Head of caudate nucleus (tissue), 42 donors: ENCODE measurements at regions not wholly inside any gene's neighbourhood (a gene's known extent, or its start where the extent isn't known, plus 50 kb on each side); places are given as distances from the start of the nearest gene placed in this dataset.
A peak's percentile ranks its signal among the peaks of the same experiment; 100 is the strongest.

Experiments
- DNase-seq, 42 donors: peaks; one replicate each; pipeline versions ENCODE4 v3.0.0 to v3.0.0-alpha.2; 2020 to 2021; ENCODE audit warnings: mixed read lengths in 7 of 42
- intact Hi-C: fragments of 100-400 bp; cut with DNase I; formaldehyde crosslinking; loops from one replicate; pipeline ENCODE4 v1.15.0; 2022

DNA sequence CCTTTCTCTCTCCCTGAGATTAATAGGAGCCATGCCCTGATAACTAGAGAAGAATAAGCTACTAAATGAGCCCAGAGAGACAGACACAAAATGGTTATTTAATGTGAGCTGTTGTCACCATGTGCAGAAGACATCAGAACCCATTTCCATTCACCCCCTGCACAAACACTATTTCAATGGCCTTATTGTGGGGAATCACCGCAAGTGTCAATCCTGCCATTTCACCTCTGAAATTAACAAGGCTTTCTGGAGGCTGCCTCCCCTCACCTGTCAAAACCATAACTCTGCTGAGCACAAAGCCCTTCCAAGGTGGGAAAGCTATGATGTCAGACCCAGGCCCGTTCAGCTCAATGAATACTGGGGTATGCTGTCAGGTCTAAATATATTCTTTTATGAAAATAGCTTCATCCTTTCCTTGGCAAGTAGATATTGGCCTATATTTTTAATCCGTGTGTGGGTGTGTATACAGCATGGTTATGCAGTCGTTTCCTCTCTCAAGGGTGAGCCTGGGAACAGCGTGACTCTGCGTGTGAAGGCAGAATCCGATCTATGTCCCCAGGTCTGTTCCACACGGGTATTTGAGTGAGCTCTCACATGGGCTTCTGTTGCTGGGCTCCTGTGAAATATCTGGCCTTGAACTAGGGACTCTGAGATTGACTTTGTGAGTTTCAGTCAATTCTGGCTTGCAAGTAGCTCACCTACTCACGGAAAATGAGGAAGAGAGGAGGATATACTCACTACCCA lies 266.3 kb downstream of the FBXW7 start:
- peak in 13 of 42 donors; percentile 7 to 47 (median 23) for DNase-seq
- intact Hi-C loops, result no loop called here

- intact Hi-C loops, result no loop called here
- DNase-seq, result no peak
Observed at GRCh38 chr4:152267811-152268210, 268.1 kb downstream of the FBXW7 start.

GRCh38 chr4:152266831-152267480 lies 268.9 kb downstream of the FBXW7 start:
- intact Hi-C loops, result no loop called here
- DNase-seq, result no peak

GRCh38 chr4:152265149-152265621 lies 270.7 kb downstream of the FBXW7 start:
- intact Hi-C loops, result no loop called here
- DNase-seq, result peak in 1 of 42 donors; percentile 15

- DNase-seq, result no peak
- intact Hi-C loops, result no loop called here
Observed at GRCh38 chr4:152264106-152264505, 271.8 kb downstream of the FBXW7 start.

DNA sequence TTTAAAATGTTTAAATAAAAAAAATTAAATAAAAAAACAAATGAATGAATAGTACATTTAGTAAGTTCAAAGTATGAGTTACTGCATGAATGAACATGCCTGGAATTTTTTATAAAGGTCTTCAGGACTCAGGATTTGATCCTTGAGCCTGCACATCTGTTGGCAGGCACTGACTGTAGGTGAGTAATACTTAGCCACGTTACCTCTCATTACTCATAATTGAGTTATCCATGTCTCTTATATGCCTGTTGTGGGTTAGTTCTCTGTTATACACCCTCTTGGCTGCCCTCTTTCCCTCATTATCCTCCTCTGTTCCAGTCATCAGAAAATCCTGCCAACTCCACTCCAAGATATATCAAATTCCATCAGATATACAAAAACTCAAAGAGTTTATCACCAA lies 276.0 kb downstream of the FBXW7 start:
- intact Hi-C loops, result no loop called here
- no peak for DNase-seq

GRCh38 chr4:152258804-152259708 lies 276.8 kb downstream of the FBXW7 start:
- DNase-seq, result no peak
- intact Hi-C loops, result no loop called here

DNA sequence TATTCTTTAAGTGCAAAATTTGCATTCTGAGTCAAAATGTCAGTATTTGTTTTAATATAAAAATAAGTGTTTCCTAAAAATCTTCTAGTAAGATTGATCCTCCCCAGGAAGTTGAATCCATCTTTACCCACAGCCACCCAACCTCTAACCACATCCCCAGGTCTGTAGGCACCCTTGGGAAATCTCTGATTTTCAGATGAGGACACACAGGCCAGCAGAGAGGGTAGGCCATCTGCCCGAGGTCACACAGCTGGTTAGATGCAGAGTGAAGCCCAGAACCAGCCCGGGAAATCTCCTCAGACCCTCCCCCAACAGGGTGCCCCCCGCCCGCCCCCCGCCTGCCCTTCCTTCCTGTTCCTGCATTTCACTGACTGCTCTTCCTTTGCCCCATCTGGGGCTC lies 277.5 kb downstream of the FBXW7 start:
- intact Hi-C loops, result no loop called here

DNA sequence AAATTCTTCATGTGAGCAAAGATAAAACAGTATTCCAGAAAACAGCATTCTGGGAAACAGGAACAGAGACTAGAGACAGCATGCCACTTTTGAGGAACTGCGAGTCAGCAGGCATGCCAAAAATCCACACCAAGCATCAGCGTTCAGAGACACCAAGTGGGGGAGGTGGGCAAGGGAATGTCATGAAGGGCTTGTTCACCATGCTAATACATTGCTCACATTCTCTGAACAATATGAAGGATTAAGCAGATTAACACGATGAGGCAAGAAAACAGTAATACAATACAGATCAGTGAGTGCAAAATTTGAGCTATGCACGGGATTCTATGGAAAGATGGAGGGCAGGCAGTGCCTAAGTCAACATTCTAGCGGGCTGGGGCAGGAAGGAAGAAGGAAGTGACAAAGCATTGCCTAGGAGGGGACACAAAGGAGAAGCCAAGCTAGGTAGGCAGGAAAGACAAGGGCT lies 278.3 kb downstream of the FBXW7 start:
- DNase-seq, result no peak
- intact Hi-C loops, result no loop called here

More for the DNA sequence above, 277.5 kb downstream of the FBXW7 start:
- DNase-seq, result no peak

GRCh38 chr4:152256996-152257395 lies 278.9 kb downstream of the FBXW7 start:
- intact Hi-C loops, result no loop called here
- DNase-seq, result no peak

DNA sequence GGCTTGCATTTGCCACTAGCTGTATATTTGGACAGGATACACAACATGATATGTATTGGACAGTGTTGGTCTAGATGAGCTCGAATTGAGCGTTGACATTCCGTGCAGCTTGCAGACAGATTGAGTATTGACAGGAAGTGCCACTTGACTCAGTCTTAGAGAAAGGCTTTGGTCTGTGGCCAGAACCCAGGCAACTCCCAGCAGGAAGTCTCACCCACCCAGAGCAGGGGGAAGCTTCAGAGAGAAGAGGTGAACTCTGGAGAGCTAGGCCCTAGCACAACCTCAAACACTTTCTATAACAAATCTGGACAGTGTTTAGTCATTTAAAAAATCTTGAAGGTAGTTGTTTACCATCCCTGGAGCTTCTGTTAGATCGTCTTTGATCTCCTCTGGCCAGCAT lies 280.5 kb downstream of the FBXW7 start:
- intact Hi-C loops, result no loop called here
- DNase-seq, result no peak

DNA sequence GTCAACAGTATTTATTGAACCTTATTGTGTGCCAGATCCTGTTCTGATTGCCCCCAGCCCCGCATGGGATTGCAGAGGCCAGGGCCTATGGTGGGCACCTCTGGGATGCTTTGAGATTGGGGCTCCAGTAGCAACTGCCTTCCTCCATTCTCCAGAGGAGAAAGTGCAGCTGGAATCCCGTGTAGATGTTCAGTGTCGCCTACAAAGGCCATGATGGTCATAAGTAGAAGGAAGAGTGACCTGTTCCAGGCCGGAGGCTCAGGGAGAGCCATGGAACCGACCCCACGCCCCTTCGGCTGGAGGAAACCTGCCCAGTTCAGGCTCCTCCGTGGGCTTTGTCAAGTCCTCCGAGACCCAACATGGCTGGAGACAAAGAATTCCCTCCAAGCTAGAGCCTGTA lies 287.5 kb downstream of the FBXW7 start:
- intact Hi-C loops, result no loop called here
- DNase-seq, result no peak

DNA sequence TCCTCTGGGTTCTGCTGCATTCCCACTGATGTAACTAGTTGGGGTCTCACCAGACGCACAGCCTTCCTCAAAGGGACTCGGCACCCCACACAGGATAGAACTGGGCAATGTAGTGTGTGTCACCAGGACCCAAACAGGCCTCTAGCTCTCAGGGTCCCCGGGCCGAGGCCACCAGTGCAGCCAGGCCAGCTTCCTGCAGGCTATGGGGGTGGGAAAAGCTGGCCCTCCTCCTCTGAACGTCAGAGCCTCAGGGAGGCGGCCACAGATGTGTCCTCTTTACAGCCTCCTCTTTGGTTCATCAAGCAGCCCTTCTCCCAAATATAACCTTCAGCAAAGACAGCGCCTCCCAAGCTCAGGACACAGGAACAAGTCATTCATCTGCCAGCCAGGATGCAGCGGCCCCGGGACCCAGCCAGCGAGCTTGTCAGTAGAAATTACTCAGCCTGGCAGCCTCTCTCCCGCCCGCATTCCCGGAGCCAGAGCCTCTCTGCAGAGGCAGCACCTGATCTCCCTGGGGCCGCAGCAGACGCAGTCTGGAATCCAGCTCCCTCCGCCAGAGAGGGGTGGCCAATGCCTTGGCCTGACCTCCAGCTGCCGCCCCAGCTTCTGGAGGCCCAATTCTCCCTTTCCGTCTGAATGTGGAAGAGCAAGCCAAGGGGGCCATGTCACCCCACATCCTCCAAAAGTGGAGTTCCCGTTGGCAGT lies 288.5 kb downstream of the FBXW7 start:
- intact Hi-C loops, result no loop called here
- DNase-seq, result no peak

DNA sequence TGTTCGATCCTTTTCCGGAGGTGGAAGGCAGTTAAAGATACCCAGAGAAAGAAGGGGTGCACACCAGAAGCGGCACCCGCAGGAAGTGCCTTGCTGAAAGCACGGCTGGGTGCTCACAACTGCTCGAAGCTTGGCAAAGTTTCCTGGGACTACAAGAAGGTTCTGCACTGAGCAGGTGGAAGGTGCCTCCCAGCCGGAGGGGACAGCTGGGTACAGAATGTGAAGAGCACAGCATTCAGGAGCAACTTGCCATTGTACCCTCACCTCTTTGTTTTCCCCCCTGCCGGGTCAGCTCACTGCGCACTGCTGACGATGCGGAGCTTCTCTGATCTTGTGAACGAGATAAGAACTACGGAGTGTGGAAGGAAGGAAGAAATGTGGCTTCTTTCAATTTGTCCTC lies 289.2 kb downstream of the FBXW7 start:
- intact Hi-C loops, result no loop called here
- DNase-seq, result no peak

GRCh38 chr4:152245680-152246079 lies 290.2 kb downstream of the FBXW7 start:
- DNase-seq, result no peak
- intact Hi-C loops, result no loop called here

DNA sequence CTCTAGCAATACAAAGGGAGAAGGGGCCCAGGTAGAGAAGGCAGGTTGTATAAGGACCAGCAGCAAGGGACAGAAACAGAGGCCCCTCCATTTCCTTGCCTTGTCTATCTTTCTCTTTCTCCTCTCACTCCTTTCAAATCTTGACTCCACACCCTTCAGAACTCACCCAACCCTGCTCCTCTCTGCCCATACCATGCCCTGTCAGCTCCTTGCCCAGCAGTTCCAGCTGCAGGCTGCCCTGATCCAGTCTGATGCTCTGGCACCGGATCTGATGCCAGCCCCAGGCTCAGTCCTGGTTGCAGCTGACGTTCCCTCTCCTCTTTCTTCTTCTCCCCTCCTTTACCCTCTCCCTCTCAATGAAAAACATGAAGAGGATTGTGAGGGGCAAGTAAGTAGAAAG lies 291.2 kb downstream of the FBXW7 start:
- DNase-seq, result no peak
- intact Hi-C loops, result no loop called here

DNA sequence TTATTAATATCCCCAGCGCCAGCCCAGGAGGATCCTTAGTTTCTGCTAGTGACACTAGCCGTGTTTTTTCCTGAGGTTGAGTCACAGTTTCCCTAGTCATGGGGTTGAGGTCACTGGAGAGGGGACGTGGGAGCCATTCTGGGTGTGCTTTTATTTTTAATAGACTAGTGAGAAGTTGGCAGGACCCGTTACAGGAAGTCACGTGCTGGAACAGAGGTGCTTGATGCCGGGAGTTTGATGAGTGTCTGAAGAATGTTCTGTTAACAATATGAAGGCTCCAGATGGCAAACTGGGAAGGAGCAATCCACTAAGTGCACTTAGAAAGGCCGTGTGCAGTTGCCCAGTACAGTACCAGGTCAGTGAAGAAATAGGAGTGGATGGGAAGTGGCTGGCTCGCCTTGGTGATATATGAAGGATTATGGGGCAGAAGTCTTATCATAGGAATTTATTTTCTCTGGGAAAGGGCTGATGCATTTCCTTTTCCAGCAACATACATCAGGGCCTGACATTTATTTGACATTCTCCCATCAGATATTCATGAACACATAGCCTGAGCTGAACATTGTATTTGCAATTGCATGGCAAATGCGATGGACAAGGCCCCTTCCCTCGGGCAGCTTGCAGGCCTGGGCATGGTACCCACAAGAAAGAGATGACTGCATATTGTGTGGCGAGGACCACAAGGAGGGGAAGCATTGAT lies 291.8 kb downstream of the FBXW7 start:
- peak in 3 of 42 donors; percentile 6 to 42 (median 10) for DNase-seq

GRCh38 chr4:152243206-152243605 lies 292.7 kb downstream of the FBXW7 start:
- DNase-seq, result no peak
- intact Hi-C loops, result no loop called here

More for the DNA sequence above, 291.8 kb downstream of the FBXW7 start:
- intact Hi-C loops, result no loop called here
